ENCODE measurements at regions not wholly inside any gene's neighbourhood (a gene's known extent, or its start where the extent isn't known, plus 50 kb on each side); places are given as distances from the start of the nearest gene placed in this dataset.

GRCh38 chr2:13604951-13605661 lies 888.4 kb downstream of the TRIB2 start:
- no peaks in the 10 kb centered on the region for H3K79me1 ChIP-seq (ENCODE audit: low read depth, low read length)
- H3K56ac ChIP-seq (replicated peaks; ENCODE audit: insufficient read length, low read depth, low read length) = no peak overlapping the region
- H2BK12ac ChIP-seq (ENCODE audit: low read depth, low read length) = no peak overlapping the region
- H4K5ac ChIP-seq (ENCODE audit: insufficient read length, low read depth, low read length) = no peak overlapping the region
- no peak overlapping the region for H2AK5ac ChIP-seq (ENCODE audit: low read depth, low read length)
- no peaks in the 10 kb centered on the region for H3K23me2 ChIP-seq (ENCODE audit: low read depth, low read length)
- H4K8ac ChIP-seq (ENCODE audit: extremely low read depth, insufficient read depth, low read length) = no peak overlapping the region
- ChIA-PET CTCF (ENCODE audit: partially characterized antibody) (no interaction called here), POLR2A (ENCODE audit: partially characterized antibody) (no interaction called here)
- H3K4me1 ChIP-seq (replicated peaks in 1 of 4; ENCODE audit: control insufficient read depth in 3 of 4, insufficient read depth in 4 of 4, low read length in 3 of 4) = no peaks in the 10 kb centered on the region
- peaks cover 0 to 9% of the 10 kb centered on the region in 2 experiments; a peak in 1 of 4 replicates for H3K9me3 ChIP-seq (ENCODE audit: insufficient read depth in 2 of 2, low read depth in 1 of 2, low read length in 1 of 2)
- H3K4me2 ChIP-seq (ENCODE audit: insufficient read depth in 1 of 2, low read depth in 2 of 2, low read length in 2 of 2) = no peak overlapping the region
- TF ChIP-seq BRCA1 (IDR thresholded peaks at IDR 0.05; ENCODE audit: low read depth, low read length) (no peak), KDM1A (IDR thresholded peaks at IDR 0.05; ENCODE audit: borderline replicate concordance, low read length) (no peak), CHD1 (IDR thresholded peaks at IDR 0.05; ENCODE audit: low read depth, low read length) (no peak), CHD2 (IDR thresholded peaks at IDR 0.05; ENCODE audit: low read length) (no peak), SP4 (IDR thresholded peaks at IDR 0.05; ENCODE audit: low read length) (no peak), EP300 (IDR thresholded peaks at IDR 0.05; ENCODE audit: borderline replicate concordance in 1 of 2, low read depth in 2 of 2, low read length in 2 of 2) (no peak), SUZ12 (IDR thresholded peaks at IDR 0.05; ENCODE audit: low read length) (no peak), NANOG (IDR thresholded peaks at IDR 0.05; ENCODE audit: insufficient read depth, low read depth, low read length, poor library complexity, severe bottlenecking) (no peak), CBX8 (IDR thresholded peaks at IDR 0.05; ENCODE audit: borderline replicate concordance, low read depth, low read length) (no peak)
- TF ChIP-seq, protein P1, sequence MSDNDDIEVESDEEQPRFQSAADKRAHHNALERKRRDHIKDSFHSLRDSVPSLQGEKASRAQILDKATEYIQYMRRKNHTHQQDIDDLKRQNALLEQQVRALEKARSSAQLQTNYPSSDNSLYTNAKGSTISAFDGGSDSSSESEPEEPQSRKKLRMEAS (IDR thresholded peaks at IDR 0.05) = no peak
- no peak overlapping the region for H3K4me3 ChIP-seq (ENCODE audit: extremely low read depth in 1 of 4, insufficient read depth in 2 of 4, low read depth in 3 of 4, low read length in 4 of 4)
- no peaks in the 10 kb centered on the region for H3K79me2 ChIP-seq (ENCODE audit: control insufficient read depth in 1 of 2, insufficient read depth in 2 of 2, low read length in 2 of 2)
- no peak overlapping the region for H3K27ac ChIP-seq (ENCODE audit: low read depth, low read length)
- no peak overlapping the region for H3K4ac ChIP-seq (replicated peaks; ENCODE audit: insufficient read length, low read depth, low read length)
- DNase-seq (ENCODE audit: low read depth in 1 of 2, low spot score in 2 of 2) = no peak
- H4K91ac ChIP-seq (replicated peaks; ENCODE audit: insufficient read length, low read length) = no peak overlapping the region
- H3K14ac ChIP-seq (ENCODE audit: insufficient read length) = no peak overlapping the region
- no peaks in the 10 kb centered on the region for H3K36me3 ChIP-seq (ENCODE audit: control insufficient read depth in 2 of 4, insufficient read depth in 4 of 4, low read length in 3 of 4)
- H4K20me1 ChIP-seq (replicated peaks in 1 of 2; ENCODE audit: control insufficient read depth in 1 of 2, insufficient read depth in 2 of 2, low read length in 2 of 2) = no peaks in the 10 kb centered on the region
- H3K18ac ChIP-seq (ENCODE audit: extremely low read depth, low read length) = no peak overlapping the region
- no peak overlapping the region for H2BK15ac ChIP-seq (ENCODE audit: low read length)
- no peak for FAIRE-seq
- H2BK20ac ChIP-seq (ENCODE audit: low read length) = no peak overlapping the region
- H3K23ac ChIP-seq (ENCODE audit: insufficient read length) = no peak overlapping the region
- H3K9ac ChIP-seq (replicated peaks in 1 of 4; ENCODE audit: extremely low read depth in 1 of 4, low read depth in 3 of 4, low read length in 3 of 4) = no peak overlapping the region
- no peak overlapping the region for H2BK120ac ChIP-seq (replicated peaks; ENCODE audit: low read depth, low read length)
- H3K27me3 ChIP-seq (replicated peaks in 1 of 4; ENCODE audit: control insufficient read depth in 3 of 4, extremely low read depth in 1 of 4, insufficient read depth in 3 of 4, low read length in 3 of 4) = no peaks in the 10 kb centered on the region
- 84% methylated on average over 6 of the region's 9 CpGs; no CpG with 5 or more reads in 1 of the 2 experiments for WGBS, 2 experiments (ENCODE audit: extremely low coverage in 1 of 2, insufficient coverage in 1 of 2, insufficient read length in 1 of 2, insufficient replicate concordance in 2 of 2, low coverage in 1 of 2, low lambda C conversion rate in 2 of 2, missing lambda C conversion rate in 1 of 2)
- H2BK5ac ChIP-seq (ENCODE audit: low read depth, low read length) = no peak overlapping the region
- no peak overlapping the region for H2AFZ ChIP-seq (ENCODE audit: low read length)

Measured in H1 (cell line).